GM18517 (cell line): ENCODE measurements at regions not wholly inside any gene's neighbourhood (a gene's known extent, or its start where the extent isn't known, plus 50 kb on each side); places are given as distances from the start of the nearest gene placed in this dataset.

Experiments
- ATAC-seq: cut with Tn5 transposase; IDR thresholded peaks from one replicate; pipeline ENCODE4 v1.9.1; 2021; ENCODE audit warnings: mild to moderate bottlenecking, moderate library complexity; ENCODE audit not compliant: unreplicated experiment

- no peak for ATAC-seq
These were observed 497.4 kb upstream of the ZFHX3 start for GRCh38 chr16:73545290-73545689.

- no peak for ATAC-seq
These were observed 496.9 kb upstream of the ZFHX3 start for GRCh38 chr16:73544826-73545225.

GRCh38 chr16:73543970-73544599, 496.2 kb upstream of the ZFHX3 start:
- ATAC-seq, result no peak

GRCh38 chr16:73543331-73543969, 495.5 kb upstream of the ZFHX3 start:
- ATAC-seq, result no peak

DNA sequence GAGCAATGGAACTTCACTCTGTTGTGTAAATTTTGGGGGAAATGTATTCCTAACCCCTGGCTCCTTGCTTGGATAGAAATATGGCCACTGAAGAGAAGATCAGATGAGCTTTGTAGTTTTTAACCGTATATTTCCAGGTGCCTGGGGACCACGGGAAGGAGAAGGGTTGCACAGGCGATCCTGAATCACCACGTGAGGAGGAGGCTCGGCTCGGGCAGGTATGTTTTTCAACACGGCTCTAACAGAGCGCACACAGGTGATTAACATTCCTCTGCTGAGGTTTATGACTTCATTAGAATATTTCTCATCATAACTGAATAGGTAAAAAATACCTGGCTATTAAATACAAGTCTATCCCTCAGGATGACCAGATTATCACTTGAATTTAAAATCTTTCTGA, 495.0 kb upstream of the ZFHX3 start:
- ATAC-seq, result no peak

GRCh38 chr16:73537921-73538320, 490.0 kb upstream of the ZFHX3 start:
- ATAC-seq, result no peak

- no peak for ATAC-seq
These were observed 489.0 kb upstream of the ZFHX3 start for GRCh38 chr16:73536931-73537330.

DNA sequence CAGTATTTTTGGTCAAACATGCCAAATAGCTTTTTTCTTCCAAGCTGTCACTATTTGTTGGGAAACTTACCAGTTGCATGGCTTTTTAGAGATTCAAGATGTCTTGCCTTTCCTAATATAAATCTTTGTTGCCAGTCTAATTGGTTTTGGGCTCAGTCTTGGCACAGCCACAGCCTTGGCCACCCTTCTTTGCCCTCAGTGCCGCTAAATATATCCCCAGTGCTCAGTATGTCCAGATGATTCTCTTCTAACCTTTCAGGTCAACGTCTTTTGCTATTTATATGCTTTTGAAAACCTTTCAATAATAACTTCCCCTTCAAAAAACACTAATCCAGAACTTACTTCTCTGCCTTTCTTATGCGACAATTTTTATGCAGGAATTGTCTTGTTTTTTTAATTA, 483.1 kb upstream of the ZFHX3 start:
- no peak for ATAC-seq

- ATAC-seq, result no peak
These were observed 482.6 kb upstream of the ZFHX3 start for GRCh38 chr16:73530529-73530928.

GRCh38 chr16:73529303-73530012, 481.5 kb upstream of the ZFHX3 start:
- no peak for ATAC-seq

GRCh38 chr16:73527187-73527586, 479.3 kb upstream of the ZFHX3 start:
- no peak for ATAC-seq

DNA sequence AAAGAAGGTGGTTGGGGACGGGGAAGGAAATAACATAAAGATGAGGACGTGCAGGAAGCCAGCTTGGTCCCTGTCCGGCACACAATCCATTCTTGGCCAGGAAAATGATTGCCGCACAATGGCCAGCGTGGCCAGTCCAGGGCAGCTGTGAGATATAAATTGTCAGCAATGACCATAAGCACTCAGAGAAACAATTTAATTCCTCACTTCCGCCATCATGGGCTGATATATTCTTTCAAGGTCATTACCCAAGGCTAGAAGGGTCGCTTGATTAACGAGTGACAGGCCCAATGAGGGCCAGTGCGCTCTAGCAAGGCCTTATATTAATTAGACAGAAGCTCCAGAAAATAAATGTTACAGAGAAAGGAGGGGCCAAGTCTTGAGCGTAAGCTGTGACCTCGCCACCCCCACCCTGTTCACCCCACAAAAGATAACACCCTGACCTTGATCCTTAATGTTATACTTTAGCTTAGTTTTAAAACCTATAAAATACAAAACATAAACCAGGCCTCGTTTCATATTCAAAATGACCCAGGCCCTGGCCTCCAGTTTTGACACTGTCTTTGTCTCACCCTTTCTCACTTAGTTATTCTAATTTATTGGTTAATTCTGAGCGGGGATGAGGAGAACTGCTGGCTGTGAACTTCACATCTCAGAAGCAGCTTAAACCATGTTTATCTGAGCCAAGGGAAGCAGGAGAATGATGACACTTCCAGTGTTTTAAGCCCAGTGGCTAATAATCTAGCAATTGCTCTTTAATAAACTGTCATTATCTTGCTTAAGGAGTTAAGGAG, 478.3 kb upstream of the ZFHX3 start:
- ATAC-seq, result no peak

DNA sequence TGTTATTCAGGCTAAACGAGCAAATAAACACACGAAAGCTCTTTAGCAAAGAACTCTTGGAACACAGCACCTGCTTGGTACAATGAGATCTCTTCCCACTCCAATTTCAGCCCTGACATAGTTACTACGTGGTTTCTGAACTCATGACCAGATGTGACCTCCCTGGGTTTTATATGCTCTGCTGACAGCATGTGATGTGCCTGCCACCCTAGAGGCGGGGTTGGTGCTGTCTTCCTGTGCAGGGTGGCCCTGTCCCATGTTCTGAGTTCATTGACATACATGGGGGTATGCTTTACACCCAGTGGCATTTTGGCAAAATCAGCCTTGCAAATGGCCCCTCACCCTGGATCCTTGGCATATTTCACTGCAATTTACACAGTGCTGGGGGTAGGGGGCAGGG, 475.3 kb upstream of the ZFHX3 start:
- ATAC-seq, result no peak

GRCh38 chr16:73521499-73521898, 473.6 kb upstream of the ZFHX3 start:
- no peak for ATAC-seq

DNA sequence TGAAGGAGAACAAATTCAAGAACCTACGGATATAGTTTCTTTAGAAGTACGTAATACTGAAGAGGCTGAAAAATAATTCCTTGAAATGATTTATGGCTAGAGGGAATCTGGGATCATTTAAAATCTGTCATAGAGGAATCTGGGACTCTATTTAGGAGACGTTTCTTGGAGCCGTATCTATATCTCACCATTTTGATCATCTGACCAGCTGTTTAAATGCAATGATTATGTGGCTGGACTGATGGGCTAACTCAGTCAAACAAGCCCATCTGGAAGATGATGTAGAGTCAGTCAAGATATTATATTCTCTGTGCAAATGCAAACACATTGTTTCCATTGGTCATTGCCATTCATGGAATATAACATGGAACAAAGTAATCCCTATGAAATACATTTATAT, 467.7 kb upstream of the ZFHX3 start:
- ATAC-seq, result no peak

- ATAC-seq, result no peak
These were observed 462.9 kb upstream of the ZFHX3 start for GRCh38 chr16:73510852-73511251.

GRCh38 chr16:73506568-73507056, 458.7 kb upstream of the ZFHX3 start:
- no peak for ATAC-seq

GRCh38 chr16:73505577-73505976, 457.6 kb upstream of the ZFHX3 start:
- ATAC-seq, result no peak

GRCh38 chr16:73504591-73505575, 457.0 kb upstream of the ZFHX3 start:
- no peak for ATAC-seq

DNA sequence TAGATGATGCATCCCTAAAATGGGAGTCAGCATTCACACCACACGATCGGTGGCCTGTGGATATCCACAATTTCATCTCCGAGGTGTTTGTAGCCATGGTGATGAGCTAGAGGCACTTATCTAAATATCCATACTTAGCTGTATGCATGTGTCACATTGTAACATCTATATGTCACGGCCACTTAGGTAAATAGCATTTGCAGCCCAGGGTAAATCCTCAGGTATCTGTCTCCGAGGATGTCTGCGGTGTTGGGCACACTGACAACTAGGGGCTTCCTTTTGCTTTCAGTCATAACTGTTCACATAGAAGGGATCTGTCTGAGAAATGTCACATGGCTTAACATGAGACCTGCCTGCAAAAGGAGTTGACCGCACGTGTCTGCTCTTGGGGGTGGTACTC, 455.2 kb upstream of the ZFHX3 start:
- ATAC-seq, result no peak
